Renal cortical epithelial cell (primary cell): ENCODE measurements at regions not wholly inside any gene's neighbourhood (a gene's known extent, or its start where the extent isn't known, plus 50 kb on each side); places are given as distances from the start of the nearest gene placed in this dataset.

ENCODE experiments used
- DNase-seq: peaks from one replicate; pipeline ENCODE4 v3.0.0-alpha.2; 2011; ENCODE audit warnings: low read depth

DNA sequence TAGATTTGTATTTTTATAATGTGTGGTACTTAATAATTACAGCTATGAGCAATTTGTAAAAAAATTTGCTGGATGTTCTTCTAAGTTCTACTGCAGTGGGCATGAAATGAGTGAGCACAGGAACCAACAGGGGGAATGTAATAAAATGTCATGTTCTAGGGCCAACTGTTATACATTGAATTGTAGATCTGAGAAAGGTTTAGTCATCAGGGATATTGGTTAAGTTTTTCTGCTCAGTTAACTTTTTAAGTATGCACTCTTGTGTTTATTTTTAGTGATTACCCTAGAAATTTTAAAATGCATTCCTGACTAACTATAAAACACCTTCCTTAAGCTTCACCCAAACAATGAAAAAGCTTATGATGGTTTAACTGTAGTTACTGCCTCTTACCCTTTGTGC, 101.8 kb downstream of the CAND1 start:
- peak; percentile 97 for DNase-seq

DNA sequence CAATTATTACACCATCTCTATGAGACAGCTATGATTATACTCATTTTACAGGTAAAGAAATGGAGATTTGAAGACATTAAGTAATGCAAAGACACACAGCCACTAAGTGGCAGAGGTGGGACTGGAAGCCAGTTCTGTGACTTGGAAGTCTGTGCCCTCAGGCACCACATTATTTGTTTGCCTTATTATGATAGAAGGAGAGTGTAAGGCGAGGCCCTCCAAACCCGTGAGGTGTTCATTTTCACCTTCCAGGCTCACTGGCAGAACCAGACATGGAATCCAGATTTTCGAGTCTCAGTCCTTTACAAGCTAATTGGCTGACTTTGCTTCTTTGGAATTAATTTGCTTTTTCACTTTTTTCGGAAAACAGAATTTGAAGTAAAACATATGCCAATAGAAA, 107.9 kb downstream of the CAND1 start:
- DNase-seq, result no peak

DNA sequence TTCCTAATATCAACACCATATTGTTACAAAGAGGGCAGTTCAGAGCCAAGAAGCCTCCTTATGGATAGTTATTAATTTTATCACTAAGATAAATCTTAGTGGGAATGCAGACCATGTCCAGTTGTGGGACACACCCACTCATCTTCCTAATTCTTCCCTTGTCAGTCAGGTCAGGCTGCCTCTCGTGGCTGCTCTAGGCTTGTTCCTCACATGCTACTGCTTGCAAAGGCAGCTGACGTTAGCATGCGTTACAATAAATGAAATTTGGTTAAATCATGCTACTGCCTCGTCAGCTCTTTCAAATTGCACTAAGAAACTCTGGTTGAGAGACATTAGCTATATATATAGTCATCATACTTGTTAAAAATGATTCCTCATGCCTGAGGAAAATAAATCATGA, 108.4 kb downstream of the CAND1 start:
- no peak for DNase-seq

DNA sequence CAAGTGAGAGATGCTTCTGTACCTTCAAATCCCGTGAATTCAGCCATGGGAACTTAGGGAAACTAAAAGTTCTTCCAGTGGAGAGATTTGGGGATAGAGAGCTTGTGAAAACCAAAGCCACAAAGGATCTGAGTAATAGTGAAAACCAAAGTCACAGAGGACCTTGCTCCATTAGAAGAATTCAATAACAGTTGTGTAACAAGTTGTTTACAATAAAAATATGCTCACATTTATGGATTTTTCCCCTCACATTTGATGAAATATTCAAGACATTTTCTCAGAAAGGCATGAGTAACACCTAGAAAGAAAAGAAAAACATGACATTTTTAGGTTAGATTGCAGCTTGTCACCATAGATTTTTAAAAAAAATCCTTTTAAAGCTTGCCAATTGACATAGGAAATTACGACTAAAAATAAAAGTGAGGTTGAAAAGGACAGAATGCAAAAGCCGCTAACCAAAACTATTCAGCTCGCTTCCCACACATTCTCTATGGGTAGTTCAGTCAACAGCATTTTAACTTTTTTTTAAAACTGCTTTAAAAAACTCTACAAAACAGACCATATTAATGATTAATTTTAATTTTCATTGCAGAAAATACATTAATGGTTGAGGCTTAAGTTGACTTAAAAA, 113.2 kb downstream of the CAND1 start:
- DNase-seq, result no peak

DNA sequence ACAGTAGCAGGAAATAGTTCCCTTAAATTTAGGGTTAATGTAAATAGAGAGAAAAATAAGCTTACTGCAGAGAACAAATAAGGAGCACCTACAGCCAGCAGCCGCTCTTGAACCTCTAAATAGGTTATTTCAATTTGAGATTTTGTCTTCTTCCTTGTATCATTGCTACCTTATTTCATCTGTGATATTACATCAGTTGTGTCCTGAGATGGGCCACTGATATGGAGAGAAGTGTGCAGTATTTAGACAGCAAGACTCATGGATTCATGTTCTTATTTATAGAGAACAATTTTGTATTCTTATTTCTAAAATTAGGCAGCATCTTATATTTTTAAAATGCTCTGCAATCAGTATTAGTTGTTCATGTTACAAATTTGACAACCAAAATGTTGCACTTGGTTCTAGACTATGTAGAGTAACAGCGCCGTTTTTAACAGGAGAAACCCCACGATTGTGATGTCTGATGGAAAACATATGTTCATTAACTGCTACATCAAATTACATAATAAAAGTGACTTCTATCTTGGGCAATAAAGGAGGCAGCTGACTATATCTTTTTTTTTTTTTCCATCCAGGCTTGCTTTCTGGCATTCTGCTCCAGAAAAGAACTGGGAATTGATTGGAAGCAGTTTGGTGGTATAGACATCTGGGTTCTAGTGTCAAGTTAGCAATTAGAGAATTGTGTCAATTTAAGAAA, 117.9 kb downstream of the CAND1 start:
- no peak for DNase-seq

DNA sequence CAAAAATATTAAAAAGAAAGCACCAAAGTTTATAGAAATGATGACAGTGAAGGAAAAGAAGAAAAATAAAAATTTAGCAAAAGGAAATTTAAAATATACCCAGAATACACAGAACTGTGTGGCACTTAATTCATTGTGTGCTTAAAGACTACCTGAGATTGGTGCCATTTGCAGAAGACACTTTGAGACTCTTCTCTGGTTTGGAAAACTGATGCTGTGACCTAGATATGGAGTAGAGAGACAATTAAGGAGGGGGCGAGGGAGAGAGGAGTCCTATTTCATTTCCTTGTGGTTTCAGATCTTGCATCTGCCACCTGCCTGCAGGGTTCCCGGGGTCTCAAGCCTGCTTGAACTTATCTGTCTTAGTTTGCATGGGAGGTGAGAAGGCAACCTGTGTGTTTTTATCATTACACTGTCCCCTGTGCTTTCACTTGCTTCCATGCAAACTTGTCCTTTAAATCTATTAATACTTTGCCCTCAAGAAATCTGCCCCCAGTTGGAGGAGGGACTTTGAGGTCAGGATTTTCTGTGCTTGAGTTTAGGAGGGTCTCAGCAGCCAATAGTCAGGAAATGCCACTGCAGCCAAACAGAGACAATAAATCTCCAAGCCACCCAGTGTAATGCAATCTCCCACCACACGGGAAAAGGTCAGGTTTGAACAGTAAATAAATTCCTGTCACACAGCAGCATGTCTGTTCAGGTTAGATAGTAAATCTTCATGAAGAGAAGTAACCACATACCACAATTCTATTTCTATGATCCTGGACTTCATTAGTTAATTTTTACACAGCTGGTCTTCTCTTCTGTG, 119.4 kb downstream of the CAND1 start:
- peak; percentile 67 for DNase-seq

DNA sequence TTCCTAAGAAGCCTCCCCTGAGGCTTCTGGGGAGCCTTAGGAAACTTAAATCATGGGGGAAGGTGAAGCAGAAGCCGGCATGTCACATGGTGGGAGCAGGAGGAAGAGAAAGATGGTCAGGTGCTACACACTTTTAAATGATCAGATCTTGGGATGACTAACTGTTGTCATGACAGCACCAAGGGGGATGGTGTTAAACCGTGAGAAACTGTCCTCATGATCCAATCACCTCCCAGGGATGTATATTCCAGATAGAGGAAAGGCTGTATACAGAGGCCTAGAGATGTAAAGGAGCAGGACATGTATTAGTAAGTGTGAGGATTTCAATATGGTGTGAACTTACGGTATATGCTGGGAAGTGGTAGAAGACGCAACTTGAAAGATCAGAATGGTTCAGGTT, 121.1 kb downstream of the CAND1 start:
- no peak for DNase-seq

DNA sequence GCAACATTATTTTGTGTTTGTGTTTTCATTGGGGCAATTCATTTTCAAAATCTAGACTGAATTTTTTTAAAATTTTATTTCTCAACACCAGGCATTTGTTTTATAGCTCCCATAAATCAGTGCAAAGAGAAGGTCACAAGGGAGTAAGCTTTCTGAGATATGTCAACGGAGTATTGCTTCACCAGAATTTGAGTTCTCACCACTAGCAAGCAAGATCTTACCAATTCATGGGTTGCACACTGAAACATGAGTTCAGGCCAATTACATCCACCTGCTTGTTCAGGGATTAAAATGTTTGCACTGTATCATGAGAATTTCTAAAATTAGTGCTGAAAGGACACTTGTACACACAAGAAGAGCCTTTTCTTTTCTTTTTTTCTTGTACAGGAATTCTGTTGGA, 121.9 kb downstream of the CAND1 start:
- no peak for DNase-seq

DNA sequence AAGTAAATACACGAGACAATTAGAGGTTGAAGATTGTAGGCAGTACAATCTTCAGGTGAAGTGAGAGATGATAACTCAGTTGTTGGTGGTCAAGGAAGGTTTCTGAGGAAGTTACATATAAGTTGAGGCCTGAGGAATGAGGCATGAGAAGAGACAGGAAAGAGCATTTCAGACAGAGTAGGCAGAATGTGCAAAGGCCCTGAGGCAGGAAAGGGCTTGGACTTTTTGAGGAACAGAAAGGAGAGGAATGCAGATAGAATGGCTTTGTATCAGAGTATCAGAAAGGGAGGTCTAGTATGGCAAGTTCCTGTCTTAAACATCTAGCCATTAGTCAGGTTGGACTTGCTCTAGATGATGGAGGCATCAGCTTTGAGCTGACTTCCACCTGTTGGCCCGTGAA, 122.5 kb downstream of the CAND1 start:
- no peak for DNase-seq

DNA sequence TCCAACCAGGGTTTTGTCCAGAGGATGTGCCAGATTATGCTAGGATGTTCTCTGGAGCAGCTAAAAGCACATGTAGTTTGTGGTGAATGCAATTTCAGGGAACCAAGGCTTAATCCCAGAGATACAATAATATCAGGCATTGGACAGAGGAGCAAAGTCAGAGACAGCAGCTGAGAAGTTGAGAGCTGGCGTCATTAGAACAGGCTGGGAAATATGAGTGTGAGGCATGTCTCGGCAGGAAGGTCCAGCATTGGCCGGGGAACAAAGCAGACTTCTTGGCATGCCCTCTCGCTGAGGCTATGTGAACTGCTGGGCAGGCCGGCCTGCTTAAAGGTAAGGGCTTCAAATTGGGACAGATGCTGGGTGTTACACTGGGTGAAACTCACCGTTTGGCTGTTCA, 125.4 kb downstream of the CAND1 start:
- no peak for DNase-seq

DNA sequence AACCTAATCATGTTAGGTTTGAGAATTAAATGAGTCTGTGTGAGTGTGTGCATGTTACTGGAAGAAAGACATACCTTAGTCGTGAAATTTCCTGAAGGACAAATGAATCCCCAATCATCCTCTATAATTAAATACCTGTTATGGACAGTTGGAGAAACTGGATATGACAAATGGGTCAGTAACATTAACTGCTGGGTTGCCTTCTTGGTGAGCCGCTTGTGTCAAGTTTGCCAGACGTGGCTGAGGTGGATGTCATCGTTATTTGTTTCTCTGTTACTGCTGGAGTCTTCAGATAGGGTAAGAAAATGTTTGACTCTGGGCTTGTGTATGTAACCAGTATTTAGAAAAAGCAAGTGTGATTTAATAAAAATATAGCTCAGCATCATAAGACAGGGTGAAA, 131.6 kb downstream of the CAND1 start:
- DNase-seq, result no peak

DNA sequence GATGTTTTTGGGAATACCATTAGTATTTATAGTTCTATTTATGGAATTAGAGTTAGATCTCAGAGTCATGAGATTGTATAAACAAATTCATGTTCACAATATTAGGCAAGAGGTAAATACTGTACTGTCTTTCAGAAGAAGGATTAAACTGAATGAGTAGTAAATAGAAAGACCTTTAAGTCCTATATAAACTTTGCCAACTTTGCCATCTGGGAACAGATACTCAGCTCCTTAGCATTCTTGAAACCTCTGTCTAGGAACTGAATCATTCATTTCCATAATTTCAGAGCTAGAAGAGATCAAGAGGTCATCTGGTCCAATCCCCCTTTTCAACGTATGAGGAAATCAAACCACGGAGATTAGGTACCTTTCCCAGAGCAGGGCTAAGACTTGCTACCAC, 141.1 kb downstream of the CAND1 start:
- no peak for DNase-seq

DNA sequence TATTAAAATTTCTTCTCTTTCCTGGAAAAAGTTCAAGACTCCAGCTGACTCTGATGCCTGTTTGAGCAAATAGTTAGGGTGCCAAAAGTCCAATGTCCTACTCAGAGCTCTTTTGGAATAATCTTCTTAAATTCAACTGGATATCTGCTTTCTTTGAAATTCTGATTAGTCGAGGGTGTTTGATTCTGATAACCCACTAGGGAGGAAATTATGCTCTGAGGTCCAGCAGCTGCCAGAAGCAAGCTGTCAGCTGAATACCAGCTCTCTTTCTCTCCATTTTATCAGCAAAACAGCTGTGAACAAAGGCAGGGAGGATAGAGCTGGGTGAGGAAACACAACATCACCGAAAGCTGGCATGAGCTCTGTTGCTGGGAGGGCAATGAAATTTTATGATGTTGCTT, 141.5 kb downstream of the CAND1 start:
- DNase-seq, result no peak

DNA sequence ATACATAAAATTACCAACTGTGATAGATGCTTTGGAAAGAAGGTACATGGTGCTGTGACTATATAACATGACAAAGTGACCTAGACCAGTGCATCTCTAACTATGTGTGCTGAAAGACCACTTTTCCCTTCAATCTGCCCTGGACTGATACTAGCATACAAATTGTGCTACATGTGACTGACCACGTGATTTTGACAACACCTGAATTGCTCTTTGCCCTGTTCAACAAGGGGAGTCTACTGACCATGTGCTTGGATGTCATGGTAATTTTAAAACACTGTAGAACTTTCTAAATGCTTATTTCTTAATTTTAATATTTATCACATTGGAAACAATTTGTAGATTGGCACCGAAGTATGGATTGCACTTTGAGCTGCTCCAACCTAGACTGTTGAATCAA, 142.4 kb downstream of the CAND1 start:
- DNase-seq, result no peak

DNA sequence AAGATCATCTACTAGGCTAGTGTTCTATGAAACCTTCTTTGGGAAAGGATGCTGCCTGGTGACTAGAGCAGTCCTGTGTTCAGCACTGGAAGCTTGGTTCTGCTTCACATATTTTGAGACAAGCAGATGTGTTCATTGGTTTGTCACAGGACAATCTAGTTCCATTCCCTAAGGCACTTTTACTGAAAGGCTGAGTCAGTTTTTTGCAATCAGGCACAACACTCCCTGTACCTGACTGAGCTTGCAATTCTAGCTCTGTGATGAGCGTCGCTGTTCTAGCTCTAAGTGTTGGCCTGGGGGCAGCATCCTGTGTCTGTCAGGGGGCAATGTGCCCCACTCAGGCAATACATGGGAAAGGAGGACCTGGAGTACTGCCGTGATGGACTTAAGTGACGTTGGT, 144.4 kb downstream of the CAND1 start:
- DNase-seq, result peak; percentile 93

DNA sequence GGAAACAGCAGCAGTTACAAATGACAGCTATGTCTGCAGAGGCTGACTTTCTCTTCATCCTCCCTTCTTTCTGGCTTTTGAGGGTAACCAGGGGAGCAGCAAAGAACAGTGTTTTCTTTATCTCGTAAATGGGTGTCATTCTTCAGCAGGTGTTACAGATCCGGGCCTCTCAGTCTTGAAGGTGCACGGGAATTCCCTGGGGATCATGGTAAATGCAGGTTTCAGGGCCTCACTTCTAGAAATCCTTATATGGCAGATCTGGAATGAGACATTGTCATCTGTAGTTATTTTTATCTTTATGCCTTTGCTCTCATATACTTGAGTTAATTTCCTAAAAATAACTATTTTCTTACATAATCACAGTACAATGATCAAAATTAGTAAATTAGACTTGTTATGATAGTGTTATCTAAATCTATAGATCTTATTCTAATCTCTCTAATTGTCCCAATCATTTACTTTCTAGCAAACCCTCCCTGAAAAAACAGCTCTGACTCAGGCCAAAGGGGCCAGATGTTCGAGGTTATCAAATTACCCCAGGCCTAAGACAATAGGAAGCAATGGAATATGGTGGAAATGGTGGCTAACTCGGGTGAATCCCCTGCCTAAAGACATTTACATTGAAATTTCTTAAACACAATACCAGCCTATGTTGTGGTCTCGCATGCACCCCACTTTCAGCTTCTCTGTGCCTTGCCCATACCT, 145.0 kb downstream of the CAND1 start:
- DNase-seq, result no peak

DNA sequence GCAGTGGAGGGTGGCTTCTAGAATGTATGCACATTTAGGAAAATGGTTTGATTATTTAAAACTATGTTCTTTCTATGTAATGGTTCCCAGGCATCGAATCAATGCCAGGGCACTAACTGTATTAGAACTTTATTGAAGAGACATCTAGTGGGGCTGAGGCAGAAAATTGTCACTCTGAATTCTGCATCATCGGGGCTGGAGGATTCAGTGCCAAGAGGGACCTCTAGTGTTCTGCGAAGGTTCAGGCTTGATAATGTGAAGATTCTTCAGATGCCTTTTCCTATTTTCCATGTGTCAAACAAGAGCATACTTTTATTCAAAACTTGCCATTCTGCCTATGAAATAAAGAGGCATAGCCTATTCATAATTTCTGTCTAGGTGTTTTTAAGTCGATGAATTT, 146.3 kb downstream of the CAND1 start:
- peak; percentile 72 for DNase-seq

DNA sequence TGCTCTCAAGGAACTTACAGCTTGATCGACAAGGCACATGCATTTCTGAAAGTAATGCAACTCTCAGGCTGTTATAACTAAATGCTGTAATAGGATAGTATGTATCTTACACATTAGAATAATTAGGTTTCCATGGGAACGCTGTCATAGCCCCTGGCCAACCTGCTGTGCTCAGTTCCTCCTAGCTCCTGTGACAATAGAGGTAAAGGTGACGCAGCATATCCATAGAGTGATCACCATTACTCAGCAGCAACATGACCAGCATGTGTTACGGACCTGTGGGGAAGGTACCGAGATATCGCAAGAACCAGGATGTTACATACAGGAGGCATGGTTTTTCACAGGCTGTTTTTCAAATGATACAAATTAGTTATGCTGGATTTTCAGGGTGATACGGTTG, 150.7 kb downstream of the CAND1 start:
- no peak for DNase-seq

DNA sequence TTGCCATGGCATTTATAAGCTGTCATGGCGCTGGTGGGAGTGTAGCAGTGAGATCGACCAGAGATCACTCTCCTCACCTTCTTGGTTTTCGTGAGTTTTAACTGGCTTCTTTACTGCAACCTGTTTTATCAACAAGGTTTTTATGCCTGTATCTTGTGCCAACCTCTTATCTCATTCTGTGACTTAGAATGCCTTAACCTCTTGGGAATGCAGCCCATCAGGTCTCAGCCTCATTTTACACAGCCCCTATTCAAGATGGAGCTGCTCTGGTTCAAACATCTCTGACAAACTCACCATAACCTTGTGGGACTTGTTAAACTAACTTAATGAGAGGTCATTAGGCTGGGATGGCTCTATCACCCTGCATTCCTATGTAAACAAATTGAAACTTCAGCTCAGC, 151.3 kb downstream of the CAND1 start:
- no peak for DNase-seq

DNA sequence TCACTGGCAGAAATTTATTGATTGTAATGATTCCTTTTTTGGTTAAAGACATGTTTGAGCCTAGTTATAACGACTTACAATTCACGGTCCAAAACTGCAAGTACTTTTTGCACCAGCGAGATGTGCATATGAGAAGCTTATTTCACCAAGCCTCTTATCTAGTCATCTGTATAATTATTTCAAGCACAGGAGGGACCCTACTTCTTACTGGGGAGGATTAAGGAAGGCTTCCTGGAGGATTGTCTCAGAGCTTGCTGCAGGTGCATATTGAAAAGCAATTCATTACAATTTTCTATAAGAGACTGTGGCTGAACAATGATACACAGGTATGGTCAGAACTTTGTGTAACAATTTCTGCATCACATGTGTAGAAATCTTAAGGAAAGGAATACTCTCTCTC, 152.9 kb downstream of the CAND1 start:
- DNase-seq, result no peak

DNA sequence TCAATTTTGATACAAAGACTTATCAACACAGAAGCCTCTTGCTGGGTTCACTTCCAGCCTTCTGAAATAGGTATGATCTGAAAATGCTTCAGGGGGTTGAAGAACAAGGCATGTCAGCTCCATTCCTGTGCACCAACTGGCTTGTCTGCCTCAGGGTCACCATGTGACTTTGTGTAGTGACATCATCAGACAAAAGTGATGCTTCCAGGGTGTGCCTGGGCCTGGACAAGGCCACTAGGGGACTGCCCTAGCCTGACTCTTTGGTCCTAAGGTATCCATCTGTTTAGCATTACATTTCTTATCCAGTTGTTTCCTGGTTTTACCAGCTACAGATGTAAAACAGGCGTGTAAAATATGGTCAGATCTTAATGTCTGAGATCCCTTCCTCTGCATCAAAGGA, 155.6 kb downstream of the CAND1 start:
- no peak for DNase-seq

DNA sequence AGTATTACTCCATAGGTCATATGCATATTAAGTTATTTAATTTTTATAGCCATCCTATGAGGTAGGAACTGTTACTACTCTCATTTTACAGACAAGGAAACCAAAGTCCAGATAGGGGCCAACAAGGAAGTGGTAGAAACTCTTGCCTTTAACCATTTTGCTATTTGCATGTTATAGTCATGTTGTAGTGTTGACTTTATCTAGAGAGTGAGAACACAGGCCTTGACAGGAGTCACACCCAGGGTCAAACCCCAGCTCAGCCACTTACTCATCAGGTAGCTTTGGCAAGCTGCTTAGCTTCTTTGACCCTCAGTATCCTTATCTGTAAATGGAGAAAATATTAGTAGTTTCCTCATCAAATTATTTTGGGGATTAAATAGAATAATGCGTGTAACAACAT, 156.2 kb downstream of the CAND1 start:
- peak; percentile 57 for DNase-seq

DNA sequence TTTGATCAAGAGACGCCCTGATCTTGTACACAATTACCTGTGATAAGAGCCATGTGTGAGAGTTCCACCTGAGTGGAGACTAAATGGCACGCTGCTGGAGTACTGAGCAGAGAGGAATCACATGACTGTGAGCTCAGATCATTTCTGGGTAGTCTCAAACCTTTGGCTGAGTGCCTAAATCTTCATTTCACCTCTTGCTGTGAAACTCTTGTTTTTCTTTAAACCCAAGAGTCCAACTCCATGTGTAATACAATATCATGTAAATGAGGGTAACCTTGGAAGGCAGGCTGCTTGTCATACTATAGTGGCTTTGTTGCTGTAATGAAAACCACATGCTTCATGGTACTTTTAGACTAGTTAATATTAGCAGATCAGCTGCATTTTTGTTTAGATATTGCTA, 156.9 kb downstream of the CAND1 start:
- DNase-seq, result peak; percentile 98
